Activated CD4-positive, alpha-beta T cell treated with anti-CD3 and anti-CD28 coated beads, Interleukin-10, Interleukin-2, amounts not matched to agents 100 ng/mL and 50 ng/mL, durations not matched to agents 16 hours and 8 hours (primary cell): ENCODE measurements at regions not wholly inside any gene's neighbourhood (a gene's known extent, or its start where the extent isn't known, plus 50 kb on each side); places are given as distances from the start of the nearest gene placed in this dataset.
"Not testable (repeated sequence)": the region's sequence is repeated elsewhere in the genome, so short reads cannot be mapped to it uniquely, and the experiment has no call there.

Experiments used
- DNase-seq: peaks from one replicate; pipeline ENCODE4 v3.0.0-alpha.2; 2020

GRCh38 chr5:1731091-1731639 is 68.5 kb downstream of the MRPL36 start:
- no peak for DNase-seq

DNA sequence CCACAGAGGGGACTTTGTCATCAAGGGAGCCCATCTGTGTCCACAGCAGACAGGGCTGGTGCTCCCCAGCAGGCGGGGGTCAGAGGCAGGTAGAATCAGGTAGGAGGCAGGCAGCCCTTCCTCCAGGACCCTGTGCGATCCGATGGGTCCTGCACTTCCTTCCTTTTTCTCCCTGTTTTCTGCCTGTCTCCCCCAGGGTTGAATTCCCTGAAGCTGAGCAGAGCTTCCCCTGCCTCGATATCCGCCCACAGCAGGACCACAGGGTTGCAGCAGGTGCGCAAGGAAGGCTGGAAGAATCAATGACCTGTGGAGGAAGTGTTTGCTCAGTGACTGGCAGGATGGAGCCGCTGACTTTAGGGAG is 69.2 kb downstream of the MRPL36 start:
- DNase-seq = no peak

- DNase-seq = no peak
Observed at GRCh38 chr5:1729641-1730486, 69.8 kb downstream of the MRPL36 start.

DNA sequence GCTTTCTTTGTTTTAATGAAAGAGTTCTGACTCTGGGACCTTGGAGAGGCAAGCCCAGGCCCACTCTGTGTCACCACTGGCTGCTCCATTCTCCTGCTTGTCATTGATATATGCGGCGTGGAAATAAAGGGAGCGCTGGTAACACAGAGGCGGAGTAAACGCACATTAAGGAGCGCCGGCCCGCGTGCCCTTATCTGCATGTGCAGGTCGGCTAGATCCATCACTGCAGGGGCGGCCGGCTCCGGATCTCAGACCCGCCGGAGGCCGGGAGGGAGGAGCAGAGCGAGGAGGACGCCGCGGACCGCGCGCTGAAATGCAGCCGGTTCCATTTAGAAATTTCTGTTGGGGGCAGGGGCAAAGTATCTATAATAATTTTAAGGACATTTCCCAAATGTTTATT is 70.8 kb downstream of the MRPL36 start:
- no peak for DNase-seq

DNA sequence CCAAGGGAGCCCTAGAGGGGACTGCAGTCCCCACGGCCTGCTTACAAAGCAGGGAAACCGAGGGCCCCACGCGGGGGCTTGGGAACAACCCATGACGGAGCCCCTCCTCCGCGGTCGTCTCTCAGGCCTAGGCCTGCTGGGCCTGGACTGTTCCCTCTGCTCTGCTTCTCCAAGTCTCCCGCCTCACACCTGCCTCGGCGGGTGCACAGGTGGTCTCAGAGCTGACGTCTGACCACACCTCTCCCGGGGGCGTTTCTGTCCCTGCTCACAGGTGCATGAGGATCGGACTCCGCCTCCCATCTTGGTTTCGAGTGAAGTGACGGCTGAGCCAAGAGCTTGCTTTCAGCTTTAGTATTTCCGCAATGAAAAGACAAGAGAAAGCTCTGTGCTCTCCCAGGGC is 72.1 kb downstream of the MRPL36 start:
- no peak for DNase-seq

DNA sequence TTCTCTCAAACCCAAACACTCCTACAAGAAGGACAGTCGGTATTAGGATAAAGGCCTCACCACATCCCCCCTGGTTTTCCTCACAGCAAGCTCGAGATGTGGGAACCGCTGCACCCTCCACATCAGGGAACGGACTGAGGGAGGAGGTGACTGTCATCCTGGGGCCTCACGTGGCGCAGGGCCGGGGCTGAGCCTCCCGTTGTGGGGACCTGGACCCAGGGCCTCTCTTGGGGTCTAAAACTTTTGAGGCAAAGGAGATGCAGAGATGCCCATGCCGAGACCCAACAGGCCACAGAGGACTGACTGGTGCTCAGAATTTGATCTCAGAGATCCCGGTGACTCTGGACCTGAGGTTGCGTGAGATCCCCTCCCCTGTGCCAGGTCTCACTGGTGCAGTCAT is 72.7 kb downstream of the MRPL36 start:
- no peak for DNase-seq

- DNase-seq = no peak
Observed at GRCh38 chr5:1726469-1726865, 73.2 kb downstream of the MRPL36 start.

DNA sequence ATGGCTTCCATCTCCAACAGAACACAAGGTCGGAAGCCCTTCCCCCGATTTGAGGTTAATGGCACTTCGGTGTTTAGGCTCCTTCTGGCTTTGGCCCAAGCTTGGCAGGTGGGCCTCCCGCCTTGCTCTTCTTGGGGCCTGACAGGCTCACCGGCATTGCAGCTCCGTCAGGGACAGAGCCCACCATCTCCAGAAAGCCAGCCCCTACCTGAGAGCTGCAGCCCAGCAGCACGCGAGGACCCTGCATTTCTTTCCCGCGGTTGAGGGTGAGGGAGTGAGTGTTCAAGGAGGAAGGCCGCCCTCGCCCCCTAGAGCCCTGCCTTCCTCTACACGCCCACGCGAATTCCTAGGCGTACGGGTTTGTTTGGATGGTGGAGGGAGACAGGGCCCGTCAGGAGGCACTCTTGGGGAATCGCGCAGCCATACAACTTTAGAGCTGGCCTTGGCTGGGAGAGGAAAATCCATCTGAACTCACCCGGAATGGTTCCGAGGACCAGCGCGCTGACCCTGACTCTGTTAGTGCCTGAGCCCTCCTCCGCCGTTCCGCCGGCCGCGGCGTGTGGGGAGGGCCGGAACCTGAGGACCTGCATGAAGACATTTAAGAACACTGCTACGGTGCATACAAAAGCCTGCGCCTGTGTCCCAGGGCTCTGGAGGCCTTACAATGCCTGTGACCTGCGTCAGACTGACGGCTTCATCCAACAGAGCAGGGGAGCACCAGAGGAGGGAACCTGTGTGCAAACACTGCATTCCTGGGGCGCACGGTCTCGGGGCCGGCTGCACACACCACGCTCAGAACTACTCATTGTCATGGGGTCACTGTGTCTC is 73.8 kb downstream of the MRPL36 start:
- DNase-seq = no peak

GRCh38 chr5:1724822-1725602 is 74.6 kb downstream of the MRPL36 start:
- DNase-seq = peak; percentile 16

GRCh38 chr5:1723957-1724821 is 75.4 kb downstream of the MRPL36 start:
- no peak for DNase-seq

- DNase-seq = no peak
Observed at GRCh38 chr5:1723476-1723875, 76.2 kb downstream of the MRPL36 start.

- DNase-seq = no peak
Observed at GRCh38 chr5:1722877-1723276, 76.8 kb downstream of the MRPL36 start.

DNA sequence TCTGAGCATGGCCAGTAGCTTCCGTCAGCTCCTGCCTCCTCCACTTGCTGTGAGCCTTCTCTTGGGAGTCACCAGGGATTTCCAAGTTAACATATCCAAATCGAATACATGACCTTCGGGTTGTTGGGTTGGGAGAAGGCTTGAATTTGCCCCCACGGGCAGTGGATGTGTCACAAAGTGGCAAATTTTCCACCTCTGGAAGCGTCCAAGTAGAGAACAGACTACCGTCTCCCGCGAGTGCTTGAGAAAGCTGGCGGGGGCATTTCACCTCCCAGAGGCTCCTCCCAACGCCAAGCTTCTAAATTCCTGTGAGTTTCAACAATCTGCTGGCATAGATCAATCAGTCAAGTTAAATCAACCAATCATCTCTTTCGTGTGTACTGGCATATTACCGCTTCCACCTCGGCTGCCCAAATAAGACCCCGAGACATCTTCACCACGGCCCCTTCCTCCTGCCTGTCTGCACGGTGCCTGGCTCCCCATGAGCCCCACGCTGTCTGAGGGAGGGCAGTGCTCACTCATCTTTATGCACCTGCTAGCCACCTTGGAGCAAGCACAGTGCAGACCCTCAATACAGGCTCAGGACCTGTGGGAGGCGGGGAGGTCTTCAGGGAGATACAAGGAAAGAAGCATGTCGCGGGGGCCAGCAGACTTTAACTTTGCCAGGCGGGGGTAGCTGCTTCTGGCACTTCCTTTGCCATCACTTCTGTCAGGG is 79.1 kb downstream of the MRPL36 start:
- DNase-seq = no peak

DNA sequence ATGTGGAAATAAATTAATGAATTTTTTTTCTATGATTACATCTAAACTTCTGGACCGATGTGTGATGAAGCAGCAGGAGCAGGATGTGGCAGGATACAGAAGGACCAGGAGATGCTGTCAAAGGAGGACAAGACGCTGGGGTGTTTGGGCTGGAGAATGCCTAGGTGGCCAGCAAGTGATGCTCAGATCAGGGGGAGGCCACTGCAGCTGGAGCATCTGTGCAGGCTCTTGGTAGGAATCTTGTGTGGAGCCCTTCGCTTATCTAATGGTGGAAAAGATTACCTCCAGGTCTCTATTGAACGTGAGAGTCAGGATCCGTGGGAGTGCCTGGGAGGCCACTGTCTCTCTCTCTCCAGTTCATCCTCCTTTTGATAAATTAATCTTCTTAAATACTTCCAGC is 79.8 kb downstream of the MRPL36 start:
- DNase-seq = no peak

DNA sequence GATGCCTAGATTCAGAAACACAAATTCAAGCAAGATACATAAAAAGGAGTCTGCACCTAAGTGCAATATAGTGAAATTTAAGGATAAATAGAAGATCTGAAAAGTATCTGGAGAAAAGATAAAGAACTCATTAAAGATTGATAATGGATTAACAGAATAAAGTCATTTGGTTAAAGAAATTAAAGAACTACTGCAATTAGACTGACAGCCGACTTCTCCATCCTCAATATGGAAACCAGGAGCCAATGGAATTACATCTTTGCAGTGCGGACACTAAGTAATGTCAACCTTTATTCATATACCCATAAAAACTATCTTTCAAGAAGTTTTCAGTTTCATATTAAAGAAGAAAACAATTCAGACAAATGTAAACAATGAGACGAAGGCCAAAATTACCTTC is 81.0 kb downstream of the MRPL36 start:
- DNase-seq = no peak

- DNase-seq = not testable (repeated sequence)
Observed at GRCh38 chr5:1710091-1710490, 89.5 kb downstream of the MRPL36 start.

- no peak for DNase-seq
Observed at GRCh38 chr5:1709171-1709803, 90.3 kb downstream of the MRPL36 start.

- DNase-seq = no peak
Observed at GRCh38 chr5:1708592-1709141, 91.0 kb downstream of the MRPL36 start.

GRCh38 chr5:1707467-1707866 is 92.2 kb downstream of the MRPL36 start:
- no peak for DNase-seq

GRCh38 chr5:1706428-1706827 is 93.2 kb downstream of the MRPL36 start:
- peak; percentile 34 for DNase-seq

GRCh38 chr5:1706021-1706420 is 93.6 kb downstream of the MRPL36 start:
- DNase-seq = no peak
